ENCODE measurements at regions not wholly inside any gene's neighbourhood (a gene's known extent, or its start where the extent isn't known, plus 50 kb on each side); places are given as distances from the start of the nearest gene placed in this dataset.

DNA sequence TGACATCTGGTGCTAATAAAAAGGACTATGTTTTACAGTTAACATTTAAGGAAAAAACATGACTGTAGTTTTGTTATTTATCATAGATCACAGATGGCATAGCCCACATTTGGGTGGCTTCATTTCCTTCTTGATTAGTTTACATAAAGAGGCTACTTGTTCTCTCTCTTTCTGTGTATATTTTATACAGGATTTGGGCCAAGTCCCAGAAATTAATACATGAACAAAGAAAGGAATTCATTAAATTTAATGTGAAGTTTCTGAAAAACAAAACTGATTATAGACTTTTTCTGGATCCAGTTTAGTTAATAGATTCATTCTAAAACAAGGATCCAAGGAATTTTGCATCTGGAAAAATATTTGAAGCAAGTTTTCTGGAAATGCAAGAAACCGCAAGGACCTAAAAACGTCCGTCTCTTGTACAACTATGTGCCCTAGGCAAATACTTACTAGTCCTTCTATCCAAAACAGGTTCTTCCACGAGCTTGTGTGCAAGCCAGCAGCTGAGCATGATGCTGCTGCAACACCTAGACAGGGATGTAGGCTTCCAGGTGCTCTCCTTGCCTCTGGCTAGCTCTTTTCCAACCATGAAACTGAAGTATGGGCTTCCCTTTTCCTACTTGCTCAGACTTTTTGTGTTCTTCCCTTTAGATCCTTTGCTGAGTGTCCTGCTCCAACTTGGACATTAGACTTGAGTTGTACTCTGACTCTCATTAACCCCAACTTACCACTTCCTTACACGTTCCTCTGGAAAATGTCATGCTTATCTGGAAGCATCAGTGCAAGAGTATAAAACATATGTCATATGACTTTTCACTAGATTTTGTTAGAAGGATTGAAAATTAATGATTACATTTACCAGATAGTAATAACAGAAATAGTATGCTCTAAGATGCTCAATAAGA, 161.5 kb upstream of the STARD13 start:
- TF ChIP-seq CTCF (conservative IDR thresholded peaks at IDR 0.05; ENCODE audit: low read depth, low read length) (no peak), EZH2 (IDR thresholded peaks at IDR 0.05; ENCODE audit: borderline replicate concordance, low read depth, low read length, poor library complexity, severe bottlenecking) (no peak)
